Neural cell (in vitro differentiated cells): ENCODE measurements at regions not wholly inside any gene's neighbourhood (a gene's known extent, or its start where the extent isn't known, plus 50 kb on each side); places are given as distances from the start of the nearest gene placed in this dataset.
"Not testable (repeated sequence)": the region's sequence is repeated elsewhere in the genome, so short reads cannot be mapped to it uniquely, and the experiment has no call there.

Experiments used
- CTCF ChIP-seq: fragments of 450-650 bp; IDR thresholded peaks from 2 replicates; pipeline ENCODE4 v1.5.1; 2014; ENCODE audit warnings: antibody characterized with exemption, mild to moderate bottlenecking, moderate library complexity; ENCODE audit not compliant: poor library complexity, severe bottlenecking
- EP300 ChIP-seq: fragments of 450-650 bp; conservative IDR thresholded peaks from 2 replicates; pipeline ENCODE4 v1.6.1; 2014; ENCODE audit warnings: antibody characterized with exemption, mild to moderate bottlenecking, moderate library complexity; ENCODE audit not compliant: poor library complexity, severe bottlenecking
- MXI1 ChIP-seq: fragments of 450-650 bp; conservative IDR thresholded peaks from 2 replicates; pipeline ENCODE4 v1.6.1; 2014; ENCODE audit warnings: antibody characterized with exemption, mild to moderate bottlenecking; ENCODE audit not compliant: poor library complexity, severe bottlenecking
- POLR2AphosphoS5 ChIP-seq: IDR thresholded peaks from 2 replicates; pipeline ENCODE4 v1.6.1; 2012
- TAF1 ChIP-seq: IDR thresholded peaks from 2 replicates; pipeline ENCODE4 v1.6.1; 2012; ENCODE audit warnings: low read depth

GRCh38 chr6:146987938-146988337 is 216.3 kb upstream of the STXBP5 start:
- TF ChIP-seq CTCF, POLR2AphosphoS5, MXI1, EP300, TAF1: not testable (repeated sequence)
